Thoracic aorta (tissue), 2 donors: ENCODE measurements at regions not wholly inside any gene's neighbourhood (a gene's known extent, or its start where the extent isn't known, plus 50 kb on each side); places are given as distances from the start of the nearest gene placed in this dataset.

Experiments
- ATAC-seq: fragments of 150-250 bp; one replicate; pipeline ENCODE4 v1.8.0; 2017; ENCODE audit warnings: low read depth; ENCODE audit not compliant: insufficient number of reproducible peaks, low FRiP score
- DNase-seq: peaks from one replicate; pipeline ENCODE4 v3.0.0-alpha.2; 2020; ENCODE audit warnings: low spot score
- H3K27ac ChIP-seq, 2 donors: fragments of 200-600 bp; sonication (generic); 1 replicate in 1 of 2; 2 replicates in 1 of 2; pipeline ENCODE4 v1.5.1; 2016; ENCODE audit warnings: mild to moderate bottlenecking in 2 of 2, moderate library complexity in 2 of 2
- H3K27me3 ChIP-seq: fragments of 200-600 bp; sonication (generic); replicated peaks from 2 replicates; pipeline ENCODE4 v1.6.0; 2016; ENCODE audit warnings: mild to moderate bottlenecking; ENCODE audit not compliant: insufficient read depth
- H3K36me3 ChIP-seq: fragments of 200-600 bp; sonication (generic); one replicate; pipeline ENCODE4 v1.5.1; 2016
- H3K4me1 ChIP-seq, 2 donors: fragments of 200-600 bp; sonication (generic); 1 replicate in 1 of 2; 2 replicates in 1 of 2; pipeline versions ENCODE4 v1.5.1 to v1.6.0; 2016; ENCODE audit warnings: low read depth in 2 of 2, mild to moderate bottlenecking in 1 of 2; ENCODE audit not compliant: control insufficient read depth in 1 of 2
- H3K4me3 ChIP-seq: fragments of 200-600 bp; sonication (generic); 2 replicates; pipeline ENCODE4 v1.5.1; 2016; ENCODE audit warnings: mild to moderate bottlenecking
- H3K9me3 ChIP-seq: fragments of 200-600 bp; sonication (generic); 2 replicates; pipeline ENCODE4 v1.5.1; 2016
- TF ChIP-seq, protein P1 (sequence below): fragments of 200-600 bp; sonication (generic); IDR thresholded peaks from one replicate; pipeline ENCODE4 v1.5.1; 2019; ENCODE audit warnings: antibody characterized with exemption

DNA sequence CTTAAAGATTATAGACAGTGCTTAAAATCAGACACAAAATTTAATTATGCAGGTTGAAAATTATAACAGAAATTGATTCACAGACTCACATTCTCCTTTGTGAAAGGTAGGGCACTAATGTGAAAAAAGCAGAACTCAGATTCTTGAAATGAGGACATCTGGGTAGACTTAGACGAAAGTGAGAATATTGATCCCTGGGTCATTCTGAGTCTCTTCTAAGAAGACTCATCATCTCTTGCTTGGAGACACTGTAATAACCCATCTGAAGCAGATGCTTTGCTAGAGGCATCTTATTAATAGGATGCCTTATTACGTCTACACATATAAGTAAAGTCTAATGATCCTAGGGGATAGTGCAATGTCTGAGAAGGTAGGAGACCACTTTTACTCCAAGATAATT lies 274.4 kb downstream of the HINT1 start:
- TF ChIP-seq, protein P1, sequence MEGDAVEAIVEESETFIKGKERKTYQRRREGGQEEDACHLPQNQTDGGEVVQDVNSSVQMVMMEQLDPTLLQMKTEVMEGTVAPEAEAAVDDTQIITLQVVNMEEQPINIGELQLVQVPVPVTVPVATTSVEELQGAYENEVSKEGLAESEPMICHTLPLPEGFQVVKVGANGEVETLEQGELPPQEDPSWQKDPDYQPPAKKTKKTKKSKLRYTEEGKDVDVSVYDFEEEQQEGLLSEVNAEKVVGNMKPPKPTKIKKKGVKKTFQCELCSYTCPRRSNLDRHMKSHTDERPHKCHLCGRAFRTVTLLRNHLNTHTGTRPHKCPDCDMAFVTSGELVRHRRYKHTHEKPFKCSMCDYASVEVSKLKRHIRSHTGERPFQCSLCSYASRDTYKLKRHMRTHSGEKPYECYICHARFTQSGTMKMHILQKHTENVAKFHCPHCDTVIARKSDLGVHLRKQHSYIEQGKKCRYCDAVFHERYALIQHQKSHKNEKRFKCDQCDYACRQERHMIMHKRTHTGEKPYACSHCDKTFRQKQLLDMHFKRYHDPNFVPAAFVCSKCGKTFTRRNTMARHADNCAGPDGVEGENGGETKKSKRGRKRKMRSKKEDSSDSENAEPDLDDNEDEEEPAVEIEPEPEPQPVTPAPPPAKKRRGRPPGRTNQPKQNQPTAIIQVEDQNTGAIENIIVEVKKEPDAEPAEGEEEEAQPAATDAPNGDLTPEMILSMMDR: no peak
- no peak for DNase-seq
- no peak for ATAC-seq

GRCh38 chr5:130885691-130886090 lies 279.4 kb downstream of the HINT1 start:
- TF ChIP-seq, protein P1: no peak
- no peak overlapping the region for H3K4me3 ChIP-seq
- H3K9me3 ChIP-seq: no peaks in the 10 kb centered on the region
- no peak overlapping the region for H3K27ac ChIP-seq
- no peak for ATAC-seq
- no peaks in the 10 kb centered on the region for H3K27me3 ChIP-seq
- H3K36me3 ChIP-seq: no peaks in the 10 kb centered on the region
- no peaks in the 10 kb centered on the region for H3K4me1 ChIP-seq
- DNase-seq: no peak

More for the DNA sequence above, 274.4 kb downstream of the HINT1 start:
- no peaks in the 10 kb centered on the region for H3K9me3 ChIP-seq
- H3K36me3 ChIP-seq: no peaks in the 10 kb centered on the region
- H3K27me3 ChIP-seq: no peaks in the 10 kb centered on the region
- no peaks in the 10 kb centered on the region for H3K4me1 ChIP-seq
- no peak overlapping the region for H3K27ac ChIP-seq
- H3K4me3 ChIP-seq: no peak overlapping the region

GRCh38 chr5:130885027-130885426 lies 280.0 kb downstream of the HINT1 start:
- no peaks in the 10 kb centered on the region for H3K9me3 ChIP-seq
- H3K27ac ChIP-seq: no peak overlapping the region
- DNase-seq: no peak
- H3K4me3 ChIP-seq: no peak overlapping the region
- H3K27me3 ChIP-seq: no peaks in the 10 kb centered on the region
- no peaks in the 10 kb centered on the region for H3K36me3 ChIP-seq
- no peak for ATAC-seq
- TF ChIP-seq, protein P1: no peak
- no peaks in the 10 kb centered on the region for H3K4me1 ChIP-seq

DNA sequence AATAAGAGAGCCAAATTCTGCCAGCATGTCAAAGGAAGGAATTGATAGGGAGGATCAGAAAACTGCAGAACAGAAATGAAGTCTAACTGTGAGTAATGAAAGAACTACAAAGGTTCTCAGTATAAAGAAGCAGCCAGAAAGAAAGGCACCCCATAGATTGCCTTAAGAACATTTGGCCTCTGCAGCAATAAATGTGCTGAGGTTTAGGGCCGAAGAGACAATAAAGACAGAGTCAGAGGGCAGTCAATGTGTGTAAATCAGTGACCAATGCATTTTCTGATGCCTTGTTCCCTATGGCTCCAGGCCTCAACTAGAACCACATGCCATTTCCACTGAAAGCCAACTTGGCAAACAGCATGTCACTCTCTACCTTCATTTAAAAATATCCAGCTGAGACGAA lies 281.0 kb downstream of the HINT1 start:
- TF ChIP-seq, protein P1: no peak
- Histone ChIP-seq H3K27ac (no peak overlapping the region), H3K36me3 (no peaks in the 10 kb centered on the region), H3K9me3 (no peaks in the 10 kb centered on the region), H3K4me3 (no peak overlapping the region), H3K27me3 (no peaks in the 10 kb centered on the region), H3K4me1 (no peaks in the 10 kb centered on the region)
- DNase-seq: no peak
- no peak for ATAC-seq

GRCh38 chr5:130875656-130876055 lies 289.4 kb downstream of the HINT1 start:
- ATAC-seq: no peak

More at GRCh38 chr5:130875656-130876055, 289.4 kb downstream of the HINT1 start:
- DNase-seq: no peak
- Histone ChIP-seq H3K9me3 (no peaks in the 10 kb centered on the region), H3K36me3 (no peaks in the 10 kb centered on the region), H3K27me3 (no peaks in the 10 kb centered on the region), H3K27ac (no peak overlapping the region), H3K4me1 (no peaks in the 10 kb centered on the region), H3K4me3 (no peak overlapping the region)
- TF ChIP-seq, protein P1: no peak
